GM12878 (cell line): ENCODE measurements at regions not wholly inside any gene's neighbourhood (a gene's known extent, or its start where the extent isn't known, plus 50 kb on each side); places are given as distances from the start of the nearest gene placed in this dataset.

Source experiments
- ATAC-seq: fragments of 200-7000 bp; cut with Tn5 transposase; 3 replicates; pipeline ENCODE4 v1.9.1; 2020; ENCODE audit warnings: mild to moderate bottlenecking, moderate library complexity
- BruUV-seq: library from RNA; stranded (reverse); fragments of 400-500 nt; replicated peaks from 2 replicates; lab custom pipeline; 2021; lab: Mats Ljungman, UMichigan
- CTCF ChIA-PET: fragments of 300-600 bp; sonication (Branson Sonifier 250); formaldehyde crosslinking; extraction: SDS; loops from one replicate; lab custom pipeline; 2021; ENCODE audit warnings: inconsistent platforms; lab: Yijun Ruan, JAX
- POLR2A ChIA-PET: fragments of 350-600 bp; formaldehyde crosslinking; extraction: SDS; loops from one replicate; lab custom pipeline; 2021; ENCODE audit warnings: inconsistent platforms; lab: Charles Lee
- RAD21 ChIA-PET: fragments of 300-600 bp; sonication (Branson Sonifier 250); formaldehyde crosslinking; loops from one replicate; lab custom pipeline; 2023; ENCODE audit warnings: antibody characterized with exemption; ENCODE audit not compliant: unreplicated experiment; lab: Charles Lee
- SMC1A ChIA-PET: fragments of 300-600 bp; sonication (Branson Sonifier 250); formaldehyde crosslinking; loops from one replicate; lab custom pipeline; 2023; ENCODE audit not compliant: unreplicated experiment, uncharacterized antibody; lab: Charles Lee
- DNase-seq: peaks from one replicate; pipeline ENCODE4 v3.0.0-alpha.2; 2011; ENCODE audit warnings: low read depth, low spot score
- FAIRE-seq: peaks from 3 replicates; lab custom pipeline; 2011; peaks lifted over from hg19 to GRCh38; lab: Jason Lieb, UNC
- H2AFZ ChIP-seq: 2 replicates; pipeline ENCODE4 v1.6.0; 2011; ENCODE audit warnings: low read depth, low read length, control low read depth; ENCODE audit not compliant: control insufficient read depth
- H3K27ac ChIP-seq: 2 replicates; pipeline ENCODE4 v1.5.1; 2011; ENCODE audit warnings: control low read depth; ENCODE audit not compliant: control insufficient read depth, insufficient read depth
- H3K27me3 ChIP-seq, 2 experiments: replicated peaks in 1 of 2; 2 replicates each; pipeline versions ENCODE4 v1.6.0 to v1.6.1; 2011; ENCODE audit warnings: low read length in 1 of 2; ENCODE audit not compliant: control insufficient read depth in 2 of 2, insufficient read depth in 2 of 2
- H3K36me3 ChIP-seq, 2 experiments: 2 replicates each; pipeline ENCODE4 v1.5.1; 2011; ENCODE audit warnings: low read length in 1 of 2; ENCODE audit not compliant: control insufficient read depth in 2 of 2, insufficient read depth in 2 of 2
- H3K4me1 ChIP-seq: 2 replicates; pipeline ENCODE4 v1.6.1; 2011; ENCODE audit warnings: mild to moderate bottlenecking, low read length, moderate library complexity, mixed read lengths; ENCODE audit not compliant: control insufficient read depth, insufficient read depth
- H3K4me2 ChIP-seq: 2 replicates; pipeline ENCODE4 v1.6.0; 2011; ENCODE audit warnings: control low read depth; ENCODE audit not compliant: control insufficient read depth, insufficient read depth
- H3K4me3 ChIP-seq: fragments of 200-600 bp; sonication (generic); 2 replicates; pipeline ENCODE4 v1.5.1; 2016
- H3K79me2 ChIP-seq: 2 replicates; pipeline ENCODE4 v1.6.0; 2011; ENCODE audit warnings: low read length; ENCODE audit not compliant: control insufficient read depth, insufficient read depth
- H3K9ac ChIP-seq: 2 replicates; pipeline ENCODE4 v1.8.0; 2011; ENCODE audit warnings: low read length, control low read depth, mixed read lengths; ENCODE audit not compliant: control insufficient read depth, insufficient read depth
- H3K9me3 ChIP-seq: replicated peaks from 3 replicates; pipeline ENCODE4 v1.5.1; 2011; ENCODE audit warnings: mild to moderate bottlenecking, low read length; ENCODE audit not compliant: control insufficient read depth, insufficient read depth
- H4K20me1 ChIP-seq: 2 replicates; pipeline ENCODE4 v1.6.0; 2011; ENCODE audit not compliant: control insufficient read depth, insufficient read depth
- BACH1 ChIP-seq: fragments of 450-650 bp; IDR thresholded peaks from 2 replicates; pipeline ENCODE4 v1.6.1; 2017; ENCODE audit warnings: mild to moderate bottlenecking, borderline replicate concordance
- CBX3 ChIP-seq: fragments of 200-600 bp; sonication (generic); IDR thresholded peaks from 2 replicates; pipeline ENCODE4 v1.6.1; 2016; ENCODE audit warnings: low read depth, borderline replicate concordance
- CHD1 ChIP-seq: IDR thresholded peaks from 2 replicates; pipeline ENCODE4 v1.6.1; 2012; ENCODE audit warnings: low read depth, low read length, improper control_type of control experiment
- EZH2 ChIP-seq: IDR thresholded peaks from 2 replicates; pipeline ENCODE4 v1.6.1; 2012; ENCODE audit warnings: low read depth, mild to moderate bottlenecking, control low read depth, inconsistent platforms, low read length, borderline replicate concordance; ENCODE audit not compliant: control insufficient read depth
- JUNB ChIP-seq: IDR thresholded peaks from 2 replicates; pipeline ENCODE4 v1.6.1; 2016; ENCODE audit warnings: antibody characterized with exemption, mild to moderate bottlenecking
- MXI1 ChIP-seq: fragments of 150-350 bp; IDR thresholded peaks from 2 replicates; pipeline ENCODE4 v1.6.1; 2011; ENCODE audit warnings: low read depth, mild to moderate bottlenecking, inconsistent platforms, low read length, improper control_type of control experiment
- PAX5 ChIP-seq: IDR thresholded peaks from 2 replicates; pipeline ENCODE4 v1.6.1; 2011; ENCODE audit warnings: low read depth, low read length, borderline replicate concordance
- RCOR1 ChIP-seq: conservative IDR thresholded peaks from 2 replicates; pipeline ENCODE4 v1.6.1; 2012; ENCODE audit warnings: low read depth, low read length, improper control_type of control experiment
- WRNIP1 ChIP-seq: IDR thresholded peaks from 2 replicates; pipeline ENCODE4 v1.6.1; 2011; ENCODE audit warnings: low read depth, low read length, improper control_type of control experiment, borderline replicate concordance
- ZNF274 ChIP-seq: IDR thresholded peaks from one replicate; pipeline ENCODE4 v1.8.0; 2011; ENCODE audit not compliant: insufficient read length, insufficient read depth
- ZNF384 ChIP-seq: IDR thresholded peaks from 2 replicates; pipeline ENCODE4 v1.6.1; 2012; ENCODE audit warnings: low read depth, mild to moderate bottlenecking, low read length, improper control_type of control experiment, borderline replicate concordance
- ZNF622 ChIP-seq: fragments of 450-650 bp; IDR thresholded peaks from 2 replicates; pipeline ENCODE4 v1.6.1; 2017; ENCODE audit warnings: mild to moderate bottlenecking, inconsistent platforms
- in situ Hi-C: fragments of 300-500 bp; cut with MboI; formaldehyde crosslinking; loops from 9 replicates; pipeline ENCODE4 v1.14.3; 2018; ENCODE audit warnings: mixed read lengths
- intact Hi-C: fragments of 100-400 bp; cut with micrococcal nuclease; formaldehyde crosslinking; loops from one replicate; pipeline ENCODE4 v1.14.2; 2022; ENCODE audit not compliant: unreplicated experiment
- TF ChIP-seq, protein P1 (sequence below): fragments of 450-650 bp; IDR thresholded peaks from 2 replicates; pipeline ENCODE4 v1.6.1; 2016; ENCODE audit warnings: mild to moderate bottlenecking

DNA sequence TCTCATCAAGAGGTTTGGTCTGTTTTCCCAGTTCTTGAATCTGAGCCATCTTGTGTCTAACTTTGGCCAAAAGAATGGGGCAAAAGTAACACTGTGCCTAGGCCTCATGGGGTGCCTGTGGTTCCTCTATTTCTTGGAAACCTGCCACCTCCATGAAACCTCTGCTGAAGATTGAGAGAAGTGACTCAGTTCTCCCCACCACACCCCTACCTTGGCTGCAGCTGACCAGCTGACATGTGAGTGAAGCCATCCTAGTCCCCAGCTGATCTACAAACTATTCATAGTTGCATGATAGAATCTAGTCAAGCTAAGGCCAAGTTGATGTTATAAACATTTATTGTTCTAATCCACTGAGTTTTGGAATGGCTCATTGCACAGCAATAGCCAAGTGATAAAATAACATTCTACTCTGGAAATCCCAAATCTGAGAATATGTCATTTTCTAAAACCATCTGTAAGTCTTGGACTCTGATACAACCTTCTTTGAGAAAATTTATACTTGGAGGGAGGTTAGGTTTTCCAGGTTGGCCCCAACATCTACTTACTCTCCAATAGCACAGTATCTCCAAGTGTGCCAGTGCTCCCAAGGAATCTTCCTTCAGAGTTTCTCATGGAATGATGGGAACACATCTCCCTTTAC is 107.0 kb upstream of the SMLR1 start (continued):
- no peak for TF ChIP-seq WRNIP1
- no peak for TF ChIP-seq CHD1

DNA sequence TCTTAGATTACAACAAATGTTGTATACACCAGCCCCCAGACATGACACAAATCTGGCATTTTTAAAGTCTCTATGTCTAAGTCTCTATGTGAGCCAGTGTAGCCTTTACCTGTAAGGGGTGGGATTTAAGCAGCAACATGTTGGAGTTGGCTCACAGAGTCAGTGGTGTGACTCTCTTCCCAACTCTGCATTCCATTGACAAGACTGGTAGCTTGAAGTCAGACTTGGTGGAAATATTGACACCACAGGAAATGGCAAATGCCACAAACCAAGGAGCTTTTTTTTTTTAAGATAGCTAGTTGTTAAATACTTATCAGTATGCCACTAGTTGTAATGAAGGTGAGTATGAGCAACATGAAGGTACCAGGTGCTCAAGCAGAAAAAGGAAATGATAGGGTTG is 103.1 kb upstream of the SMLR1 start:
- DNase-seq (no peak), FAIRE-seq (no peak), ATAC-seq (no peak)
- no peaks in the 10 kb centered on the region for H3K9me3 ChIP-seq
- ChIA-PET POLR2A (no interaction called here), SMC1A (interaction anchor here (0.6 to 1.6 kb wide), 3 partner anchors 23 to 538 kb away, joined by 3 to 4 read pairs (median 3); no protein-coding TSS in a partner anchor), RAD21 (interaction anchor here (0.7 kb wide), 1 partner anchor 26 kb away, joined by 3 read pairs; no protein-coding TSS in a partner anchor), CTCF (interaction anchor here (1.1 to 2.2 kb wide), 3 partner anchors 12 to 119 kb away, joined by 3 to 10 read pairs (median 3); no protein-coding TSS in a partner anchor)
- no peak overlapping the region for H2AFZ ChIP-seq
- no peaks in the 10 kb centered on the region for H4K20me1 ChIP-seq
- TF ChIP-seq MXI1 (no peak), RCOR1 (no peak), JUNB (no peak)
- H3K9ac ChIP-seq, result no peak overlapping the region
- intact Hi-C loops (no loop called here), in situ Hi-C loops (no loop called here)
- H3K4me1 ChIP-seq, result no peaks in the 10 kb centered on the region
- H3K36me3 ChIP-seq, result no peaks in the 10 kb centered on the region
- no peak overlapping the region for H3K4me2 ChIP-seq
- H3K27me3 ChIP-seq, result no peaks in the 10 kb centered on the region
- no peak overlapping the region for H3K27ac ChIP-seq
- BruUV-seq, result no TSS peak
- no peaks in the 10 kb centered on the region for H3K79me2 ChIP-seq
- H3K4me3 ChIP-seq, result no peak overlapping the region

DNA sequence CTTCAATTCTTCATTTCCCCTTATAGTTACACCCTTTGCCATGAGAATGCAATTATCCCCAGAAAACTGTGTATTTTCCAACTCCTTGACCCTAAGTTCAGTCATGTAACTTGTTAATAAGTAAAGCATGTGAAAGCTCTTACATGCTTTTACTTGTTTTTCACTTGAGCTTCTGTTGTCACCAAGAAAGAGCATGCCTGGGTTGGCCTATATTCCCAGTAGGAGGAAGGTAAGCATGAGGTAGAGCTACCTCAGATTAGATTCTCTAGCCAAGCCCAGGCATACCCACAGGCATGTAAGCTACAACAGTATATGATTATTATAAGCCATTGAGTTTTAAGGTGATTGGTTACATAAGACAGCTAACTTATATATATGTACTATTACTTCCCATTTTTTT is 101.7 kb upstream of the SMLR1 start:
- intact Hi-C loops, result no loop called here
- no TSS peak for BruUV-seq
- ATAC-seq, result no peak
- TF ChIP-seq BACH1 (no peak), ZNF274 (no peak), CBX3 (no peak), WRNIP1 (no peak), EZH2 (no peak), PAX5 (no peak), ZNF622 (no peak), ZNF384 (no peak)
- TF ChIP-seq, protein P1, sequence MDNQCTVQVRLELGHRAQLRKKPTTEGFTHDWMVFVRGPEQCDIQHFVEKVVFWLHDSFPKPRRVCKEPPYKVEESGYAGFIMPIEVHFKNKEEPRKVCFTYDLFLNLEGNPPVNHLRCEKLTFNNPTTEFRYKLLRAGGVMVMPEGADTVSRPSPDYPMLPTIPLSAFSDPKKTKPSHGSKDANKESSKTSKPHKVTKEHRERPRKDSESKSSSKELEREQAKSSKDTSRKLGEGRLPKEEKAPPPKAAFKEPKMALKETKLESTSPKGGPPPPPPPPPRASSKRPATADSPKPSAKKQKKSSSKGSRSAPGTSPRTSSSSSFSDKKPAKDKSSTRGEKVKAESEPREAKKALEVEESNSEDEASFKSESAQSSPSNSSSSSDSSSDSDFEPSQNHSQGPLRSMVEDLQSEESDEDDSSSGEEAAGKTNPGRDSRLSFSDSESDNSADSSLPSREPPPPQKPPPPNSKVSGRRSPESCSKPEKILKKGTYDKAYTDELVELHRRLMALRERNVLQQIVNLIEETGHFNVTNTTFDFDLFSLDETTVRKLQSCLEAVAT, result no peak

More for the DNA sequence above, 101.7 kb upstream of the SMLR1 start:
- ChIA-PET POLR2A (no interaction called here), CTCF (interaction anchor here (1.1 to 1.5 kb wide), 3 partner anchors 11 to 343 kb away, joined by 3 to 4 read pairs (median 3); no protein-coding TSS in a partner anchor), SMC1A (interaction anchor here (0.6 to 1.4 kb wide), 7 partner anchors 9 to 522 kb away, joined by 3 to 5 read pairs (median 3); no protein-coding TSS in a partner anchor), RAD21 (interaction anchor here (0.9 kb wide), 1 partner anchor 28 kb away, joined by 4 read pairs; no protein-coding TSS in a partner anchor)
- no peaks in the 10 kb centered on the region for H3K27me3 ChIP-seq
- H3K9me3 ChIP-seq, result no peaks in the 10 kb centered on the region
- no peaks in the 10 kb centered on the region for H3K79me2 ChIP-seq
- H3K36me3 ChIP-seq, result no peaks in the 10 kb centered on the region
- H3K4me2 ChIP-seq, result no peak overlapping the region
- H3K27ac ChIP-seq, result no peak overlapping the region
- no peak overlapping the region for H3K4me3 ChIP-seq
- H3K9ac ChIP-seq, result no peak overlapping the region
- in situ Hi-C loops, result no loop called here
- H2AFZ ChIP-seq, result no peak overlapping the region
- no peaks in the 10 kb centered on the region for H4K20me1 ChIP-seq
- no peaks in the 10 kb centered on the region for H3K4me1 ChIP-seq
- FAIRE-seq (no peak), DNase-seq (no peak)
